CD4-positive, alpha-beta T cell treated with Interleukin-6 for 4 hours (primary cell): ENCODE measurements at regions not wholly inside any gene's neighbourhood (a gene's known extent, or its start where the extent isn't known, plus 50 kb on each side); places are given as distances from the start of the nearest gene placed in this dataset.
"Not testable (repeated sequence)": the region's sequence is repeated elsewhere in the genome, so short reads cannot be mapped to it uniquely, and the experiment has no call there.

Experiments
- DNase-seq: peaks from one replicate; pipeline ENCODE4 v3.0.0-alpha.2; 2020; ENCODE audit warnings: mixed read lengths

- no peak for DNase-seq
Observed at GRCh38 chr1:29767769-29768425, 531.6 kb downstream of the PTPRU start.

- DNase-seq: no peak
Observed at GRCh38 chr1:29767088-29767685, 530.9 kb downstream of the PTPRU start.

- no peak for DNase-seq
Observed at GRCh38 chr1:29762635-29763034, 526.3 kb downstream of the PTPRU start.

GRCh38 chr1:29761159-29761928 is 525.0 kb downstream of the PTPRU start:
- DNase-seq: no peak

- no peak for DNase-seq
Observed at GRCh38 chr1:29760067-29760564, 523.8 kb downstream of the PTPRU start.

- DNase-seq: no peak
Observed at GRCh38 chr1:29758781-29759499, 522.6 kb downstream of the PTPRU start.

- DNase-seq: no peak
Observed at GRCh38 chr1:29757866-29758780, 521.8 kb downstream of the PTPRU start.

DNA sequence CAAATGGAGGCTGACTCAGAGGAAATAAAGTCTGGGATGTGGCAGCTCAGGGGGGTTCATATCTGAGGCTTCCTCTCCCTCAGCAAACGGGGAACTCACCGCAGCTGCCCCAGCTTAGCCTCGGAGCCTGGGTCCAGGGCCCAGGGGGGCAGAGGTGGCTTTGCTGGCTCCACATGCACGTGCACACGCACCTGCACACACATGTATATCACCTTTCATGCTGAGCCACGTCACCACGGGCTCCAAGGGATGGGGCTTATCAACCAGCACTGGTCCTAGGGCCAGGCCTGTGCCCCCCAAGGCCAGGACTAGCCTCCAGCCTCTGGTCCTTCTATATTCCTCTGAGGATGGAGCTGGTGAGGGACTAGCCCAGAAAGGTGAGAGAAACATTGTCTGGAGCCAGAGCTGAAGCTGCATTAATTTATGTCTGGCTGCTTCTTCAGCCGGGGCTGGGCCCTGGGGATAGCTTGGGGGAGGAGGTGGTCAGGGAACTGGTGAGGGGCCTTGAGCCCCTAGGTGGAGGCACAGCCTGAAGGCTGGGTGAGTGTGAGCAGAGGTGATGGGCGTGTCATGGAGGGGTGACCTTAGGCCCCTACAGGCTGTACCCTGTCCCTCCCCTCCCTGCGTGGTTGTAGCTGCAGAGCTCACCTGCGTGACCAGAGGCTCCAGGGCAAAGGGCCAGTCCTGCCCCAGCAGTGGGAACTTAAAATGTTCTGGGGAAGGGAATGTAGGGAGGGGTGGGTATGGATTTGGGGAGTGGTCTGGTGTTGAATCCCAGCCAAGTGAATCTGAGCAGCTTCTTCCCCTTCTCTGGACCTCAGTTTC is 520.8 kb downstream of the PTPRU start:
- no peak for DNase-seq

DNA sequence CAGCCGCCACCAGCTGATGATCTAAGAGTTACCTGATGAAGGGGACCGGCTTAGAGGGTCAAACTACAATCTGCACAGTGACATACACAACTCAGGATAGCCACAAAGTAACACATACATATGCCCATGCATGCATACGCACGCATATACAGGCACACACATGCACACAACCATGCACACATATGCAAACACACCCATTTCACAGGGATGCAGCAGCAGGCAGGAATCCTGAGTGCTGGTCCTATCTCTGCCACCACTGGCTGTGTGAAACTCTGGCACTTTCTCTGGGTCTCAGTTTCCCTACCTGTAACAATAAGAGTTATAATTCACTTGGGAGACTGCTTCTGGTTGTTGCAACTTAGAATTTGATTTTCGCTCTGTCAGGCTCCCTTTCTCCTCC is 520.2 kb downstream of the PTPRU start:
- no peak for DNase-seq

DNA sequence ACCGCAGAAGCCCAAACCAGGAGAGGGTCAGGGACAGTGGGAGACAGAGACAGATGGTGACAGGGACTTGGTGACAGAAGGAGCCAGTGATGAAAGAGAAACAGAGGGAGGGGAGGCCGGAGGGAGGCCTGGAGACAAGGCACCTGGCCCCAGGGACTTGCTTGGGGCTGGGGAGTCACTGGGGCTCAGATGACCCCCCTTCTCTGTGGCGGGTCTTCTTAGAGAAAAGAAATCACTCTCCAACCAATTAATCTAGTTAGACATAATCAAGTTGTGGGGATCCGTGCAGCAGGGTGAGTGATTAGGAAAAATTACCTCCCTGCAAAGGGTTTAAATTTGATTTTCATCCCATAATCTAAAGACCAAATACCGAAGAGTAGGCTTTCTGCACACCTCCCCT is 519.8 kb downstream of the PTPRU start:
- no peak for DNase-seq

DNA sequence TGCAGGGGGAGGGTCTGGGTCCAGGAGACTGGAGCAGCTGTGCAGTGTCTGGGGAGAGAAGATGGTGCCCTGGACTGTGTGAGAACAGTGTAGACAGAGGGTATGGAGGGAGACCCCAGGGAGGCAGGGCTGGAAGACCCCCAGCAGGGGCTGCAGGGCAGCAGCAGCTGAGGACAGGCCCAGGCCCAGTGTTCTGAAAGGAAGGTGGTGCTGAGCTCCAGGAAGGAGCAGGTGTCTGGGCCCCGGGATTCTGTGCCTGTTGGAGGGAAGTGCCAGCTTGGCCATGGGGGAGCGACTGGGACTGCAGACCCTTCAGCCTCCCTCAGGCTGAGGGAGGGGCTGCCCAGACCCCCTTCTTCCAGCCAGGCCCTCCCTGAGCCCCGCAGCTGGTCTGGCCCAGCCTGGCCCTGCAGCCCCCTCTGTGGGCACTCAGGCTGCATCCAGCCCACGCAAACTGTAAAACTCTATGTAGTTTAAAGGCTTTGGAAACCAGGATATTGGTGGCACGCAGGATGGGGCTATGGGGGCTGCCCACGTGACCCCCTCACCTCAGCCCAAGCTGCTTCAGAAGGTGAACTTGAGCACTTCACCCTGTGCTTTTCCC is 519.2 kb downstream of the PTPRU start:
- not testable (repeated sequence) for DNase-seq

DNA sequence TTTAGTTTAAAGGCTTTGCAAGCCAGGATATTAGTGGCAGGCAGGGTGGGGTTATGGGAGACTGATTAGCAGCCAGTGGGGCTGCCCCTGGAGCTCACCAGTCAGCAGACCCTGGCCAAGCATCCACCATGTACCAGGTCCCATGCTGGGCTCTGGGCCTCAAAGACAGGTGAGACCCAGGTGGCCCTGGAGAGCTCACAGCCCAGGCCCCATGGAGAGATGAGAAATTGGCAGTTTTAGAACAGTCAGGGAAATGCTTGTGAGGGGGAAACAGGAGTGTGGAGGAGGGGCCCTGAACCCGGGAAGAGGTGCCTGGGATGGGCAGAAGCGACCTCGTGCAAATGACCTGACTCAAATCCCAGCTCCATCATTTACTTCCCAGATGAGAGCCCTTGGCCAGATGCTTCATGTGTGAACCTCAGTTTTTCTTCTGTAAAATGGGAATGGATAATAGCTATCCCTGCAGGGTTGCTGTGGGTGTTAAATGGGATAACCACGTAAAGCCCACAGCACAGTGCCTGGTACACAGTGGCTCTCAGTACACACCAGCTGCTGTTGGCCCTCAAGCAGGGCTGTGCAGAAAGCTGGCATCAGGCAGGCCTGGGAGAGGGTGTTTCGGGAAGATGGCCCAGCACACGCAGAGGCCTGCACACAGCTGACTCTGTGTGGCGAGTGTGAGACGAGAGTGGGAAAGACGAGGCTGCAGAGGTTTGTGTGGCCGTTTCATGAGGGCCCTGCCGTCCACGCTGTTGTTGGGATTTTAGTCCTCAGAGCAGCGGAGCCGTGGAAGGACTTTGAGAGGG is 518.5 kb downstream of the PTPRU start:
- no peak for DNase-seq

DNA sequence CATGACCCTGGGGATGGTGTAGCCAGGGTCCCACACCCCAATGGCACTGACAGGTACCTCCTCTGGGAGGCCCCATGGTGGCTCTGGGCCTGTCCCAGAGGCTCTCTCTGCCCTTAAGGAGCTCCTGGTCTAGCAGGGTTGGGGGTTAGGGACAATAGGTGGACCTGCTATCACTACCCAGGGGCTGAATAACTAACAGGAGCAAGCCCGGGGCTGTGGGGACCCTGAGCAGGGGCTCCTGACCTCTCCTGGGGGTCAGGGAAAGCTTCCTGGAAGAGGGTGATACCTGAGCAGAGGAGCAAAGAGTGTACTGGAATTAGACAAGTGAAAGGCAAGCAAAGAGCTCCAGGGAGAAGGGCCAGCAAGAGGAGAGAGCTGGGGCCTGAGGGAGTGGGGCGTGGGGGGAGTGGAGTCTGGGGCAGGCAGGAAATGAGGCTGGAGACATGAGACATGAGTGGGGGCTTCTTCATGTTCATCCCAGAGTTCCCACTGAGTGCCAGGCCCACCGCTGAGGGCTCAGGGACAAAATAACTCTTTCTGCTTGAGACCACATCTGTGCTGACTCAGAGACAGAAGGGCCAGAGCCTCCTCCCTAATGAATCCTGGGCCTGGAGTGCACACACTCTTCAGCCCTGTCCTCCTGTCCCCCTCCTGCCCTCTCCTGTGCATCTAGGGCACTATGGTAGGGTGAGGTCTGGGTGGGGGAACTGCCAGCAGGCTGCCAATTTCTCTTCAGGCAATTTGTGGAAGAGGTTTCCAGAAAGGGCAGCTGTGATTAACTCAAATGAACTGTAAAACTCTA is 517.6 kb downstream of the PTPRU start:
- no peak for DNase-seq

GRCh38 chr1:29753244-29753643 is 516.9 kb downstream of the PTPRU start:
- DNase-seq: no peak

DNA sequence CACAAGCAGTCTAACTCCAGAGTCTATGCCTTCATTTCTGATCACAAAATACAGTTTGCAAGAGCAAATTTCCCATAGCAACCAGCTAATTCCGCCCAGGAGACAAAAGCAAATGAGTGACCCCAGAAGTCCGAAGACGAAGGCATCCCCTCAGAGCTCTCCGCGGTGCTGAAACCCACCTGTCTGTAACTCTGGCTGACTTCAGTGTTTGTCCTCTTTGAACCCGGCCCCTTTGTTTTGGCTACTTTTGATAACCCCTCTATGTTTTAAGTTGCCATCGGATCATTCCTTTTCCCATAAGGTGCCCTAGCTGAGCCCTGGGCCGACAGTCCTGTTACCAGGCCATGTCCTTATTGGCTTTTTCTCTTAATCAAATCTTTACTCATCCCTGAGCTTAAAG is 515.8 kb downstream of the PTPRU start:
- DNase-seq: no peak

GRCh38 chr1:29749024-29749945 is 513.0 kb downstream of the PTPRU start:
- DNase-seq: no peak

GRCh38 chr1:29747196-29747595 is 510.9 kb downstream of the PTPRU start:
- no peak for DNase-seq
